Panc1 (cell line): ENCODE measurements at regions not wholly inside any gene's neighbourhood (a gene's known extent, or its start where the extent isn't known, plus 50 kb on each side); places are given as distances from the start of the nearest gene placed in this dataset.
A peak's percentile ranks its signal among the peaks of the same experiment; 100 is the strongest.

ENCODE experiments used
- ATAC-seq: fragments of 200-7000 bp; cut with Tn5 transposase; 2 replicates; pipeline ENCODE4 v1.9.1; 2020; ENCODE audit warnings: mild to moderate bottlenecking, moderate library complexity
- BruUV-seq: library from RNA; stranded (reverse); fragments of 400-500 nt; replicated peaks from 2 replicates; lab custom pipeline; 2021; lab: Mats Ljungman, UMichigan
- CTCF ChIA-PET: fragments of 300-600 bp; sonication (Branson Sonifier 250); formaldehyde crosslinking; loops from one replicate; lab custom pipeline; 2022; ENCODE audit warnings: antibody characterized with exemption; lab: Charles Lee
- POLR2A ChIA-PET: fragments of 300-600 bp; sonication (Branson Sonifier 250); formaldehyde crosslinking; loops from one replicate; lab custom pipeline; 2022; ENCODE audit warnings: antibody characterized with exemption; lab: Charles Lee
- DNase-seq: peaks from one replicate; pipeline ENCODE4 v3.0.0-alpha.2; 2010; ENCODE audit warnings: low read depth, low spot score
- H3K27ac ChIP-seq: 2 replicates; pipeline ENCODE4 v1.5.1; 2011; ENCODE audit warnings: mild to moderate bottlenecking, low read length, inconsistent platforms
- H3K27me3 ChIP-seq: fragments of 200-500 bp; sonication (Bioruptor generic); 2 replicates; pipeline ENCODE4 v1.6.0; 2014; ENCODE audit warnings: low read length, inconsistent platforms; ENCODE audit not compliant: control insufficient read depth, insufficient read depth
- H3K36me3 ChIP-seq: fragments of 200-500 bp; sonication (Bioruptor generic); 2 replicates; pipeline ENCODE4 v1.5.1; 2014; ENCODE audit warnings: inconsistent platforms, mild to moderate bottlenecking, low read length, moderate library complexity; ENCODE audit not compliant: control insufficient read depth, insufficient read depth
- H3K4me1 ChIP-seq: 2 replicates; pipeline ENCODE4 v1.5.1; 2011; ENCODE audit warnings: inconsistent platforms, mild to moderate bottlenecking, low read length, moderate library complexity; ENCODE audit not compliant: control insufficient read depth, insufficient read depth
- H3K4me3 ChIP-seq, 2 experiments: 2 replicates each; pipeline ENCODE4 v1.5.1; 2011 to 2012; ENCODE audit warnings: low read depth in 2 of 2, low read length in 2 of 2, mild to moderate bottlenecking in 2 of 2, inconsistent platforms in 1 of 2, moderate library complexity in 1 of 2
- H3K9me3 ChIP-seq: fragments of 200-500 bp; sonication (Bioruptor generic); 2 replicates; pipeline ENCODE4 v1.5.1; 2014; ENCODE audit warnings: low read depth, mild to moderate bottlenecking, inconsistent platforms, low read length, moderate library complexity; ENCODE audit not compliant: control insufficient read depth, insufficient read depth
- CTCF ChIP-seq: fragments of 450-650 bp; IDR thresholded peaks from 2 replicates; pipeline ENCODE4 v1.5.1; 2017; ENCODE audit warnings: mild to moderate bottlenecking
- POLR2AphosphoS5 ChIP-seq: IDR thresholded peaks from 2 replicates; pipeline ENCODE4 v1.6.1; 2012; ENCODE audit warnings: mild to moderate bottlenecking, low read depth, low read length, moderate library complexity
- REST ChIP-seq, 2 experiments: IDR thresholded peaks; 2 replicates each; pipeline ENCODE4 v1.6.1; 2011 to 2012; ENCODE audit warnings: low read depth in 2 of 2, control low read depth in 1 of 2, low read length in 1 of 2, mild to moderate bottlenecking in 1 of 2, moderate library complexity in 1 of 2; ENCODE audit not compliant: insufficient read depth in 1 of 2
- SIN3A ChIP-seq: IDR thresholded peaks from 2 replicates; pipeline ENCODE4 v1.6.1; 2012; ENCODE audit warnings: low read depth, mild to moderate bottlenecking, low read length, moderate library complexity, borderline replicate concordance; ENCODE audit not compliant: insufficient read depth
- TCF7L2 ChIP-seq: IDR thresholded peaks from 2 replicates; pipeline ENCODE4 v1.6.1; 2011; ENCODE audit warnings: mild to moderate bottlenecking, low read depth, low read length, inconsistent platforms
- in situ Hi-C: cut with HindIII; loops from 2 replicates; pipeline ENCODE4 v1.10.0; 2016; ENCODE audit warnings: low sequenced_read_pairs, low pct_unique_long_range_greater_than_20kb
- intact Hi-C: fragments of 100-400 bp; cut with micrococcal nuclease; formaldehyde crosslinking; loops from one replicate; pipeline ENCODE4 v1.10.0; 2022; ENCODE audit not compliant: unreplicated experiment

- CTCF ChIA-PET: no interaction called here
- Histone ChIP-seq H3K9me3 (no peaks in the 10 kb centered on the region), H3K36me3 (no peaks in the 10 kb centered on the region), H3K27ac (no peak overlapping the region), H3K4me3 (no peak overlapping the region), H3K4me1 (no peaks in the 10 kb centered on the region), H3K27me3 (no peaks in the 10 kb centered on the region)
- intact Hi-C loops: no loop called here
- DNase-seq (no peak), ATAC-seq (no peak)
- no TSS peak for BruUV-seq
- no peak for TF ChIP-seq REST (IDR thresholded peaks at IDR 0.05; ENCODE audit: insufficient read depth in 1 of 2, low read depth in 2 of 2, low read length in 1 of 2)
- in situ Hi-C loops: no loop called here
- POLR2A ChIA-PET: no interaction called here
Measured at GRCh38 chr9:82651474-82651873, 411.5 kb downstream of the RASEF start.

- no peaks in the 10 kb centered on the region for H3K36me3 ChIP-seq
- ATAC-seq: peak; percentile 53; the same call in 1 of the 2 replicates
- no peak overlapping the region for H3K27ac ChIP-seq
- no peak overlapping the region for H3K4me3 ChIP-seq
- H3K9me3 ChIP-seq: no peaks in the 10 kb centered on the region
- no peaks in the 10 kb centered on the region for H3K4me1 ChIP-seq
- H3K27me3 ChIP-seq: no peaks in the 10 kb centered on the region
- ChIA-PET CTCF (no interaction called here), POLR2A (no interaction called here)
- in situ Hi-C loops (no loop called here), intact Hi-C loops (no loop called here)
- DNase-seq: peak; percentile 0
- TF ChIP-seq CTCF (no peak), REST (IDR thresholded peaks at IDR 0.05; ENCODE audit: insufficient read depth in 1 of 2, low read depth in 2 of 2, low read length in 1 of 2) (no peak), TCF7L2 (no peak), SIN3A (no peak), POLR2AphosphoS5 (no peak)
- BruUV-seq: no TSS peak
Measured at GRCh38 chr9:82665324-82665723, 397.6 kb downstream of the RASEF start.
